Esophagus squamous epithelium (tissue), 4 donors: ENCODE measurements at regions not wholly inside any gene's neighbourhood (a gene's known extent, or its start where the extent isn't known, plus 50 kb on each side); places are given as distances from the start of the nearest gene placed in this dataset.

ENCODE experiments used
- POLR2A ChIP-seq, 4 donors: fragments of 450-650 bp; IDR thresholded peaks; one replicate each; pipeline ENCODE4 v1.6.1; 2017; ENCODE audit warnings: antibody characterized with exemption in 4 of 4, mild to moderate bottlenecking in 4 of 4, moderate library complexity in 3 of 4
- TF ChIP-seq, protein P1 (sequence below), 6 experiments: fragments of 450-650 bp in 4 of 6; fragments of 200-600 bp in 2 of 6; sonication (generic) in 2 of 6; IDR thresholded peaks; one replicate each; pipeline ENCODE4 v1.5.1; 2016 to 2019; ENCODE audit warnings: antibody characterized with exemption in 6 of 6, mild to moderate bottlenecking in 4 of 6, moderate library complexity in 4 of 6

DNA sequence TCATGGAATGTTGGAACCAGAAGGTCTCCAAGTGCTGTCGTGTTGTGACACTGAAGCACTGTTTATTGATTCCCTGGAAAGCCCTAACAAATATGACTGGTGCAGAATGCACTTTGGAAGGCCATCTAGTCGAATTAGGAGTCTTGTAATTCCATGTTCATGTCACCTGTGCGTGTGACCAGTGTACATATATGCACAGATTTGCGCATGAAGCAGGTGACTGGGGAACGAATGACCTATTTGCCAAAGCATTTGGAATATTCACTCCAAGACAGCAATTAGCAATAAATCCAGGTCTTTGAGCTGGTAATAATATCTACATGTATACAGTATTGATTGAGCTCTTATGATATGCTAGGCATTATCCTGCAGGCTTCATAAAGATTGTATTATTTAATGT lies 177.5 kb upstream of the PFN2 start:
- TF ChIP-seq, protein P1, sequence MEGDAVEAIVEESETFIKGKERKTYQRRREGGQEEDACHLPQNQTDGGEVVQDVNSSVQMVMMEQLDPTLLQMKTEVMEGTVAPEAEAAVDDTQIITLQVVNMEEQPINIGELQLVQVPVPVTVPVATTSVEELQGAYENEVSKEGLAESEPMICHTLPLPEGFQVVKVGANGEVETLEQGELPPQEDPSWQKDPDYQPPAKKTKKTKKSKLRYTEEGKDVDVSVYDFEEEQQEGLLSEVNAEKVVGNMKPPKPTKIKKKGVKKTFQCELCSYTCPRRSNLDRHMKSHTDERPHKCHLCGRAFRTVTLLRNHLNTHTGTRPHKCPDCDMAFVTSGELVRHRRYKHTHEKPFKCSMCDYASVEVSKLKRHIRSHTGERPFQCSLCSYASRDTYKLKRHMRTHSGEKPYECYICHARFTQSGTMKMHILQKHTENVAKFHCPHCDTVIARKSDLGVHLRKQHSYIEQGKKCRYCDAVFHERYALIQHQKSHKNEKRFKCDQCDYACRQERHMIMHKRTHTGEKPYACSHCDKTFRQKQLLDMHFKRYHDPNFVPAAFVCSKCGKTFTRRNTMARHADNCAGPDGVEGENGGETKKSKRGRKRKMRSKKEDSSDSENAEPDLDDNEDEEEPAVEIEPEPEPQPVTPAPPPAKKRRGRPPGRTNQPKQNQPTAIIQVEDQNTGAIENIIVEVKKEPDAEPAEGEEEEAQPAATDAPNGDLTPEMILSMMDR (IDR thresholded peaks at IDR 0.05), result no peak
- no peak for TF ChIP-seq POLR2A (IDR thresholded peaks at IDR 0.05)
